Neural progenitor cell (in vitro differentiated cells): ENCODE measurements at regions not wholly inside any gene's neighbourhood (a gene's known extent, or its start where the extent isn't known, plus 50 kb on each side); places are given as distances from the start of the nearest gene placed in this dataset.

Source experiments
- CTCF ChIP-seq: fragments of 200-600 bp; sonication (generic); IDR thresholded peaks from 2 replicates; pipeline ENCODE4 v1.5.1; 2017; ENCODE audit warnings: antibody characterized with exemption, mild to moderate bottlenecking
- EZH2 ChIP-seq: fragments of 200-600 bp; sonication (generic); IDR thresholded peaks from 2 replicates; pipeline ENCODE4 v1.6.1; 2017; ENCODE audit warnings: antibody characterized with exemption, mild to moderate bottlenecking, moderate library complexity

GRCh38 chr5:160906090-160906489, 54.1 kb upstream of the ATP10B start:
- TF ChIP-seq CTCF: no peak
- no peak for TF ChIP-seq EZH2
